H9 (cell line): ENCODE measurements at regions not wholly inside any gene's neighbourhood (a gene's known extent, or its start where the extent isn't known, plus 50 kb on each side); places are given as distances from the start of the nearest gene placed in this dataset.
A peak's percentile ranks its signal among the peaks of the same experiment; 100 is the strongest.

Experiments
- DNase-seq: peaks from one replicate; pipeline ENCODE4 v3.0.0-alpha.2; 2017
- H2AFZ ChIP-seq: one replicate; pipeline ENCODE4 v1.6.1; 2013; ENCODE audit warnings: mild to moderate bottlenecking, low read length, control low read depth, moderate library complexity
- H2AK5ac ChIP-seq: 2 replicates; pipeline ENCODE4 v1.6.1; 2013; ENCODE audit warnings: low read length, control low read depth, mixed read lengths; ENCODE audit not compliant: insufficient read length
- H2BK120ac ChIP-seq: one replicate; pipeline ENCODE4 v1.6.1; 2013; ENCODE audit warnings: low read depth, mild to moderate bottlenecking, low read length, control low read depth, inconsistent platforms; ENCODE audit not compliant: poor library complexity, severe bottlenecking
- H2BK12ac ChIP-seq: 2 replicates; pipeline ENCODE4 v1.6.1; 2013; ENCODE audit warnings: low read length, control low read depth, mixed read lengths, low read depth; ENCODE audit not compliant: insufficient read length
- H2BK15ac ChIP-seq: 2 replicates; pipeline ENCODE4 v1.6.1; 2013; ENCODE audit warnings: low read depth, low read length, control low read depth
- H2BK20ac ChIP-seq: one replicate; pipeline ENCODE4 v1.6.1; 2013; ENCODE audit warnings: low read depth, mild to moderate bottlenecking, low read length, control low read depth, inconsistent platforms; ENCODE audit not compliant: poor library complexity, severe bottlenecking
- H2BK5ac ChIP-seq: 2 replicates; pipeline ENCODE4 v1.6.1; 2013; ENCODE audit warnings: low read length, control low read depth, mixed read lengths; ENCODE audit not compliant: insufficient read length
- H3K14ac ChIP-seq: 2 replicates; pipeline ENCODE4 v1.6.1; 2013; ENCODE audit warnings: low read length, control low read depth; ENCODE audit not compliant: insufficient read depth
- H3K18ac ChIP-seq: 2 replicates; pipeline ENCODE4 v1.6.1; 2013; ENCODE audit warnings: low read depth, mild to moderate bottlenecking, mixed read lengths, low read length, control low read depth; ENCODE audit not compliant: insufficient read length
- H3K23ac ChIP-seq: 2 replicates; pipeline ENCODE4 v1.6.1; 2013; ENCODE audit warnings: low read length, control low read depth, mixed read lengths, low read depth; ENCODE audit not compliant: insufficient read length
- H3K23me2 ChIP-seq: 2 replicates; pipeline ENCODE4 v1.6.1; 2013; ENCODE audit warnings: low read depth, mild to moderate bottlenecking, mixed read lengths, low read length, control low read depth; ENCODE audit not compliant: insufficient read length, poor library complexity, severe bottlenecking
- H3K27ac ChIP-seq: 2 replicates; pipeline ENCODE4 v1.5.1; 2013; ENCODE audit warnings: low read length, control low read depth, mixed read lengths, low read depth; ENCODE audit not compliant: insufficient read length
- H3K27me3 ChIP-seq: 2 replicates; pipeline ENCODE4 v1.6.1; 2013; ENCODE audit warnings: low read length, control low read depth, inconsistent platforms; ENCODE audit not compliant: insufficient read depth
- H3K4ac ChIP-seq: 2 replicates; pipeline ENCODE4 v1.6.1; 2013; ENCODE audit warnings: low read depth, mild to moderate bottlenecking, control low read depth, inconsistent platforms, low read length, moderate library complexity
- H3K4me1 ChIP-seq: 2 replicates; pipeline ENCODE4 v1.6.1; 2013; ENCODE audit warnings: low read length, control low read depth, inconsistent platforms; ENCODE audit not compliant: insufficient read depth
- H3K4me2 ChIP-seq: 2 replicates; pipeline ENCODE4 v1.6.1; 2013; ENCODE audit warnings: low read length, control low read depth, mixed read lengths; ENCODE audit not compliant: insufficient read length, insufficient read depth
- H3K56ac ChIP-seq: 2 replicates; pipeline ENCODE4 v1.6.1; 2013; ENCODE audit warnings: low read depth, mild to moderate bottlenecking, mixed read lengths, low read length, control low read depth; ENCODE audit not compliant: insufficient read length
- H3K79me1 ChIP-seq: 2 replicates; pipeline ENCODE4 v1.6.1; 2013; ENCODE audit warnings: low read depth, mild to moderate bottlenecking, moderate library complexity, low read length, control low read depth, inconsistent platforms; ENCODE audit not compliant: insufficient read depth, poor library complexity, severe bottlenecking
- H3K79me2 ChIP-seq: 2 replicates; pipeline ENCODE4 v1.6.1; 2013; ENCODE audit warnings: low read length, control low read depth, inconsistent platforms; ENCODE audit not compliant: insufficient read depth
- H3K9ac ChIP-seq: 2 replicates; pipeline ENCODE4 v1.6.1; 2013; ENCODE audit warnings: low read length, control low read depth, mixed read lengths; ENCODE audit not compliant: insufficient read length; ENCODE audit errors: extremely low read depth
- H3K9me3 ChIP-seq: one replicate; pipeline ENCODE4 v1.6.1; 2013; ENCODE audit warnings: low read depth, low read length, inconsistent platforms; ENCODE audit not compliant: control insufficient read depth
- H3T11ph ChIP-seq: one replicate; pipeline ENCODE4 v1.6.1; 2013; ENCODE audit warnings: mild to moderate bottlenecking, low read length, control low read depth, inconsistent platforms
- H4K20me1 ChIP-seq: one replicate; pipeline ENCODE4 v1.6.1; 2013; ENCODE audit not compliant: control insufficient read depth, insufficient read length, insufficient read depth
- H4K5ac ChIP-seq: 2 replicates; pipeline ENCODE4 v1.6.1; 2013; ENCODE audit warnings: low read depth, mild to moderate bottlenecking, mixed read lengths, low read length, control low read depth; ENCODE audit not compliant: insufficient read length
- H4K8ac ChIP-seq: replicated peaks from 2 replicates; pipeline ENCODE4 v1.6.1; 2013; ENCODE audit warnings: low read length, control low read depth, mixed read lengths, low read depth; ENCODE audit not compliant: insufficient read length
- H4K91ac ChIP-seq: 2 replicates; pipeline ENCODE4 v1.6.1; 2013; ENCODE audit warnings: low read depth, mild to moderate bottlenecking, moderate library complexity, mixed read lengths, low read length, control low read depth; ENCODE audit not compliant: insufficient read length
- H3K27ac Mint-ChIP-seq, 3 experiments: 2 replicates in 2 of 3; 3 replicates in 1 of 3; pipeline ENCODE4 v1.8.0; 2020 to 2021; ENCODE audit warnings: mixed read lengths in 3 of 3, mild to moderate bottlenecking in 1 of 3, moderate library complexity in 1 of 3
- H3K27me3 Mint-ChIP-seq: 2 replicates; pipeline ENCODE4 v1.8.0; 2021; ENCODE audit warnings: low read depth, mild to moderate bottlenecking, moderate library complexity, mixed read lengths
- H3K36me3 Mint-ChIP-seq, 3 experiments: 2 replicates in 2 of 3; 3 replicates in 1 of 3; pipeline ENCODE4 v1.8.0; 2020 to 2021; ENCODE audit warnings: low read depth in 3 of 3, mixed read lengths in 3 of 3; ENCODE audit not compliant: insufficient read depth in 1 of 3
- H3K4me1 Mint-ChIP-seq, 2 experiments: 2 replicates each; pipeline ENCODE4 v1.8.0; 2020; ENCODE audit warnings: mixed read lengths in 2 of 2
- H3K4me3 Mint-ChIP-seq, 2 experiments: 2 replicates in 1 of 2; 3 replicates in 1 of 2; pipeline ENCODE4 v1.8.0; 2020 to 2021; ENCODE audit warnings: mild to moderate bottlenecking in 2 of 2, mixed read lengths in 2 of 2, moderate library complexity in 1 of 2
- H3K9me3 Mint-ChIP-seq, 2 experiments: 2 replicates in 1 of 2; 3 replicates in 1 of 2; pipeline ENCODE4 v1.8.0; 2020; ENCODE audit warnings: mild to moderate bottlenecking in 2 of 2, mixed read lengths in 2 of 2, moderate library complexity in 1 of 2
- CTCF ChIP-seq: fragments of 200-600 bp; sonication (generic); conservative IDR thresholded peaks from 3 replicates; pipeline ENCODE4 v1.8.0; 2021; ENCODE audit warnings: antibody characterized with exemption, mild to moderate bottlenecking
- WGBS: extraction: QIAGEN DNeasy Blood & Tissue Kit; methylation state at CpG from one replicate; pipeline ENCODE4 v1.1.7; 2013; ENCODE audit warnings: missing lambda C conversion rate, low lambda C conversion rate, mixed read lengths; ENCODE audit not compliant: insufficient read length; ENCODE audit errors: extremely low coverage; 5-methylcytosine and 5-hydroxymethylcytosine counted together

GRCh38 chr6:139655783-139656705, 281.6 kb upstream of the CITED2 start:
- Histone ChIP-seq H2BK12ac (no peak overlapping the region), H3K14ac (no peak overlapping the region), H4K5ac (no peak overlapping the region), H2BK15ac (no peak overlapping the region), H4K91ac (no peak overlapping the region), H3K27ac (no peak overlapping the region), H3K23ac (no peak overlapping the region), H2BK20ac (no peak overlapping the region), H3K18ac (peak overlapping the region; percentile 1), H3K4ac (no peak overlapping the region), H4K8ac (no peak overlapping the region), H4K20me1 (no peaks in the 10 kb centered on the region), H3K27me3 (no peaks in the 10 kb centered on the region), H3K23me2 (no peaks in the 10 kb centered on the region), H3K4me1 (peaks cover 3% of the 10 kb centered on the region; the same call in 1 of the 2 replicates), H3K4me2 (no peak overlapping the region), H2AK5ac (no peak overlapping the region), H2BK5ac (no peak overlapping the region), H2BK120ac (no peak overlapping the region), H3K9ac (no peak overlapping the region), H3T11ph (no peak overlapping the region), H2AFZ (no peak overlapping the region), H3K56ac (no peak overlapping the region), H3K79me2 (no peaks in the 10 kb centered on the region), H3K79me1 (no peaks in the 10 kb centered on the region), H3K9me3 (no peaks in the 10 kb centered on the region)
- no peak for DNase-seq
- H3K9me3 Mint-ChIP-seq: no peaks in the 10 kb centered on the region; a peak in 1 of 5 replicates
- no peaks in the 10 kb centered on the region for H3K27me3 Mint-ChIP-seq
- H3K27ac Mint-ChIP-seq: no peak overlapping the region; a peak in 1 of 7 replicates
- WGBS: no CpG with 5 or more reads among the region's 5 CpGs
- no peak for TF ChIP-seq CTCF
- H3K4me1 Mint-ChIP-seq: peaks cover 29 to 35% of the 10 kb centered on the region in 2 experiments
- H3K36me3 Mint-ChIP-seq: no peaks in the 10 kb centered on the region
- H3K4me3 Mint-ChIP-seq: no peak overlapping the region
